ENCODE measurements at regions not wholly inside any gene's neighbourhood (a gene's known extent, or its start where the extent isn't known, plus 50 kb on each side); places are given as distances from the start of the nearest gene placed in this dataset.

DNA sequence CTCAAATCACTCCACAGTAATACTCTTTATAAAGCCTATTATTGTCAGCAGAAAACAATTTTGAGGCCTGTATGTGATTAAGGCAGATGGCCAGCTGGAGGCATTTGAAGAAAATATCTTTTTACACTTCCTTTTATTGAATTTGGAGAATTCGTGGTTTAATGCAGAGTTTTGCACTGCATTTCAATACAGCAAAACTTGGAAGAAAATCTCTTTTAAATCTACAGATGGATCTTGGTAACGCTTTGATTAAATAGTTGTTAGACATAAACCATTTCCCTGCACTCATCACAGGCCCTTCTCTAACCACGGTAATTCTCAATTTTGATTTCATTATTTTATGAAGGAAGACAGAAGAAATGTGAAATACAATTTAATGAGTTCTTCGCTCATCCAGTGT, 185.7 kb downstream of the RFC3 start:
- H3K79me2 ChIP-seq (ENCODE audit: low read length) = no peaks in the 10 kb centered on the region
- peaks cover 21% of the 10 kb centered on the region for H3K4me1 ChIP-seq (ENCODE audit: low read length)
- H3K9ac ChIP-seq (ENCODE audit: low read length) = no peak overlapping the region
- H3K4me3 ChIP-seq (ENCODE audit: low read length) = no peak overlapping the region
- no peaks in the 10 kb centered on the region for H3K27me3 ChIP-seq (ENCODE audit: low read depth, low read length)
- H3K27ac ChIP-seq (ENCODE audit: low read length) = no peak overlapping the region
- H3K36me3 ChIP-seq (replicated peaks; ENCODE audit: low read depth, low read length) = no peaks in the 10 kb centered on the region
- no peaks in the 10 kb centered on the region for H4K20me1 ChIP-seq (ENCODE audit: insufficient read depth, low read length)
- TF ChIP-seq, protein P1, sequence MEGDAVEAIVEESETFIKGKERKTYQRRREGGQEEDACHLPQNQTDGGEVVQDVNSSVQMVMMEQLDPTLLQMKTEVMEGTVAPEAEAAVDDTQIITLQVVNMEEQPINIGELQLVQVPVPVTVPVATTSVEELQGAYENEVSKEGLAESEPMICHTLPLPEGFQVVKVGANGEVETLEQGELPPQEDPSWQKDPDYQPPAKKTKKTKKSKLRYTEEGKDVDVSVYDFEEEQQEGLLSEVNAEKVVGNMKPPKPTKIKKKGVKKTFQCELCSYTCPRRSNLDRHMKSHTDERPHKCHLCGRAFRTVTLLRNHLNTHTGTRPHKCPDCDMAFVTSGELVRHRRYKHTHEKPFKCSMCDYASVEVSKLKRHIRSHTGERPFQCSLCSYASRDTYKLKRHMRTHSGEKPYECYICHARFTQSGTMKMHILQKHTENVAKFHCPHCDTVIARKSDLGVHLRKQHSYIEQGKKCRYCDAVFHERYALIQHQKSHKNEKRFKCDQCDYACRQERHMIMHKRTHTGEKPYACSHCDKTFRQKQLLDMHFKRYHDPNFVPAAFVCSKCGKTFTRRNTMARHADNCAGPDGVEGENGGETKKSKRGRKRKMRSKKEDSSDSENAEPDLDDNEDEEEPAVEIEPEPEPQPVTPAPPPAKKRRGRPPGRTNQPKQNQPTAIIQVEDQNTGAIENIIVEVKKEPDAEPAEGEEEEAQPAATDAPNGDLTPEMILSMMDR (IDR thresholded peaks at IDR 0.05; ENCODE audit: low read depth, low read length) = no peak
- no peak for TF ChIP-seq EZH2phosphoT487 (IDR thresholded peaks at IDR 0.05; ENCODE audit: low read depth)
- no peaks in the 10 kb centered on the region for H3K9me3 ChIP-seq (ENCODE audit: insufficient read depth, low read length)
- H3K4me2 ChIP-seq (ENCODE audit: low read length) = no peak overlapping the region
- no peak overlapping the region for H2AFZ ChIP-seq (ENCODE audit: low read depth, low read length)

DNA sequence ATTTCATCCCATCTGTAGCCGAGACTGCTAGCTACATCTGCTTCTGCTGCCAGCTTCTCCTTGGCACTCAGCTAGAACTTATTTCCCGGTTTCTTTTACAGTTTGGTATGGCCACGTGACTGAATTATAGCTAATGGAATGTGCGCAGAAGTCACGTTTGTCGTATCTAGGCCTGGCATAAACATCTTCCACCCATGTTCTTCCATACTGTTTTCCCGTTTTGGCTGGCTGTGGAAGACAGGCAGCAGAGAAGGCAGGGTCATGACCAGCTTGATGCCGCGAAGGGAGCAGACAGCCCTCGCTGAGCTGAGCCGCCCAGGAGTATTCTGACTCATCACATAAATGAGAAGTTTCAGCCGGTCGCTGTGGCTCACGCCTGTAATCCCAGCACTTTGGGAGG, 186.7 kb downstream of the RFC3 start:
- Histone ChIP-seq H3K79me2 (ENCODE audit: low read length) (no peaks in the 10 kb centered on the region), H3K4me2 (ENCODE audit: low read length) (peak overlapping the region; percentile 66), H3K4me3 (ENCODE audit: low read length) (peak overlapping the region; percentile 70), H3K9me3 (ENCODE audit: insufficient read depth, low read length) (no peaks in the 10 kb centered on the region), H3K27me3 (ENCODE audit: low read depth, low read length) (no peaks in the 10 kb centered on the region), H3K27ac (ENCODE audit: low read length) (peak overlapping the region; percentile 23; the same call in 1 of the 2 replicates), H4K20me1 (ENCODE audit: insufficient read depth, low read length) (no peaks in the 10 kb centered on the region), H3K36me3 (replicated peaks; ENCODE audit: low read depth, low read length) (no peaks in the 10 kb centered on the region), H2AFZ (ENCODE audit: low read depth, low read length) (peak overlapping the region; percentile 77; the same call in 1 of the 2 replicates), H3K4me1 (ENCODE audit: low read length) (peaks cover 21% of the 10 kb centered on the region), H3K9ac (ENCODE audit: low read length) (peak overlapping the region; percentile 23)
- TF ChIP-seq, protein P1 (IDR thresholded peaks at IDR 0.05; ENCODE audit: low read depth, low read length) = no peak
- TF ChIP-seq EZH2phosphoT487 (IDR thresholded peaks at IDR 0.05; ENCODE audit: low read depth) = no peak

DNA sequence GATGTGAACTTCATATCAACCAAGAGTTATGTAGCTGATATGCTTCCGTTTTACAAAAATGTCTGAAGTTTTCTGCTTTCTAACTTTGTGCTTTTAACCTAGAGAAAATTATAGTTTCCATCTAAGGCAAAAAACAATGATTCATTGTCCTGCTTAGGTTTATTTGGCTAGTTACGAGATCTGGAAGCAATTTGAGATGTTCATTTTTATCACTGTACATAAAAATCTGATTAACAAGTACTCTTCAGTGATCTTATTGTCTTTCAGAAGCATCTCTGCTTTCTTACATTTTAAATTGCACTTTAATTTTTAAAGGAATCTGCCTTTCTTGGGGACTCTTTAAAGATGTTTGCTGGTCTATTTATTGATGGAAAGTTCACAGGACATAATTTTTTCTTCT, 188.1 kb downstream of the RFC3 start:
- H3K79me2 ChIP-seq (ENCODE audit: low read length) = no peaks in the 10 kb centered on the region
- no peak overlapping the region for H3K9ac ChIP-seq (ENCODE audit: low read length)
- no peak overlapping the region for H2AFZ ChIP-seq (ENCODE audit: low read depth, low read length)
- no peaks in the 10 kb centered on the region for H3K9me3 ChIP-seq (ENCODE audit: insufficient read depth, low read length)
- H3K27me3 ChIP-seq (ENCODE audit: low read depth, low read length) = no peaks in the 10 kb centered on the region
- no peaks in the 10 kb centered on the region for H3K36me3 ChIP-seq (replicated peaks; ENCODE audit: low read depth, low read length)
- no peak overlapping the region for H3K27ac ChIP-seq (ENCODE audit: low read length)
- H3K4me1 ChIP-seq (ENCODE audit: low read length) = peaks cover 21% of the 10 kb centered on the region
- no peaks in the 10 kb centered on the region for H4K20me1 ChIP-seq (ENCODE audit: insufficient read depth, low read length)
- no peak overlapping the region for H3K4me3 ChIP-seq (ENCODE audit: low read length)
- no peak for TF ChIP-seq EZH2phosphoT487 (IDR thresholded peaks at IDR 0.05; ENCODE audit: low read depth)
- TF ChIP-seq, protein P1 (IDR thresholded peaks at IDR 0.05; ENCODE audit: low read depth, low read length) = no peak
- no peak overlapping the region for H3K4me2 ChIP-seq (ENCODE audit: low read length)

DNA sequence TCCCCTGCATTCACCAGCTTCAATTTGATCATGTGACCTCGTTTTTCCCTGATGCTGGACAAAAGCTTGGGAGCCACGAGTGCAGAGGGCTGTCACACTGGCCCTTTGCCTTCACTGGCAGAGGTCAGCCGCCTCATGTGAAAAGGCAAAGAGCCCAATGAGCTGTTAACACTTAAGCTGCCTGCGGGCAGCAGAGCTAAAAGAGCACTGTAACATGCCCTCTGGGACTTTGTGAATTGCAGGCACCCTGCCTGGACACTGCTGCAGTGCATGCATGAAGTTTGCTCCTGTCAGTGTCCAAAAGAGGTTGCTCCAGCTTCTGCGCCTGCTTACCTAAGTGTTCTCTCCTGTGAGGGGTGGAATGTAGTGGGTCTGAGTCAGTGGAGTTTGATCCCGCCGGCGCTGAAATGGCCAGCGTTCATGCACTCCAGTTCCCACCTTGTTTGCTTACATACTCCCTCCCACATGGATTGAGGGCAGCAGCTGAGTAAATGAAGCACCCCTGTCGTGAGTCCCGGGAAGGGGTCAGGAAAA, 193.7 kb downstream of the RFC3 start:
- no peak overlapping the region for H3K4me2 ChIP-seq (ENCODE audit: low read length)
- no peaks in the 10 kb centered on the region for H3K36me3 ChIP-seq (replicated peaks; ENCODE audit: low read depth, low read length)
- H2AFZ ChIP-seq (ENCODE audit: low read depth, low read length) = no peak overlapping the region
- no peak overlapping the region for H3K27ac ChIP-seq (ENCODE audit: low read length)
- H3K79me2 ChIP-seq (ENCODE audit: low read length) = no peaks in the 10 kb centered on the region
- no peaks in the 10 kb centered on the region for H4K20me1 ChIP-seq (ENCODE audit: insufficient read depth, low read length)
- no peak for TF ChIP-seq EZH2phosphoT487 (IDR thresholded peaks at IDR 0.05; ENCODE audit: low read depth)
- TF ChIP-seq, protein P1 (IDR thresholded peaks at IDR 0.05; ENCODE audit: low read depth, low read length) = no peak
- no peak overlapping the region for H3K9ac ChIP-seq (ENCODE audit: low read length)
- H3K9me3 ChIP-seq (ENCODE audit: insufficient read depth, low read length) = no peaks in the 10 kb centered on the region
- no peak overlapping the region for H3K4me3 ChIP-seq (ENCODE audit: low read length)
- 0 out of 2 replicates have a peak, but pooled peaks cover 5% of the 10 kb centered on the region for H3K4me1 ChIP-seq (ENCODE audit: low read length)
- no peaks in the 10 kb centered on the region for H3K27me3 ChIP-seq (ENCODE audit: low read depth, low read length)

Measured in OCI-LY3 (cell line).